ENCODE measurements at regions not wholly inside any gene's neighbourhood (a gene's known extent, or its start where the extent isn't known, plus 50 kb on each side); places are given as distances from the start of the nearest gene placed in this dataset.

- Histone ChIP-seq H3K4me3 (ENCODE audit: low read length, poor library complexity, severe bottlenecking) (no peak overlapping the region), H3K79me2 (ENCODE audit: insufficient read depth, low read length) (no peaks in the 10 kb centered on the region), H3F3A (ENCODE audit: low read depth) (no peaks in the 10 kb centered on the region), H3K9ac (ENCODE audit: low read depth, low read length, poor library complexity, severe bottlenecking) (no peak overlapping the region), H3K27me3 (ENCODE audit: insufficient read depth, low read length, poor library complexity, severe bottlenecking) (no peaks in the 10 kb centered on the region), H3K9me3 (ENCODE audit: insufficient read depth, low read depth, low read length) (no peaks in the 10 kb centered on the region), H4K20me1 (ENCODE audit: insufficient read depth, low read length, poor library complexity, severe bottlenecking) (no peaks in the 10 kb centered on the region), H3K4me1 (ENCODE audit: insufficient read depth, low read length, poor library complexity, severe bottlenecking) (no peaks in the 10 kb centered on the region), H3K9me2 (replicated peaks; ENCODE audit: low read depth, low read length) (no peaks in the 10 kb centered on the region), H2AFZ (ENCODE audit: low read length) (no peak overlapping the region), H3K4me2 (ENCODE audit: low read depth, low read length, poor library complexity, severe bottlenecking) (no peak overlapping the region), H3K36me3 (ENCODE audit: insufficient read depth, low read length) (no peaks in the 10 kb centered on the region)
- TF ChIP-seq CTCF (conservative IDR thresholded peaks at IDR 0.05; ENCODE audit: low read length) = no peak
- TF ChIP-seq EZH2phosphoT487 (IDR thresholded peaks at IDR 0.05; ENCODE audit: borderline replicate concordance) = no peak
Measured at GRCh38 chr3:36142746-36143145, 237.6 kb upstream of the STAC start.

- Histone ChIP-seq H3K27me3 (ENCODE audit: insufficient read depth, low read length, poor library complexity, severe bottlenecking) (no peaks in the 10 kb centered on the region), H3K9me3 (ENCODE audit: insufficient read depth, low read depth, low read length) (no peaks in the 10 kb centered on the region), H3K36me3 (ENCODE audit: insufficient read depth, low read length) (no peaks in the 10 kb centered on the region), H2AFZ (ENCODE audit: low read length) (no peak overlapping the region), H3K4me1 (ENCODE audit: insufficient read depth, low read length, poor library complexity, severe bottlenecking) (no peaks in the 10 kb centered on the region), H3K79me2 (ENCODE audit: insufficient read depth, low read length) (no peaks in the 10 kb centered on the region), H3K9me2 (replicated peaks; ENCODE audit: low read depth, low read length) (no peaks in the 10 kb centered on the region), H3K4me3 (ENCODE audit: low read length, poor library complexity, severe bottlenecking) (no peak overlapping the region), H3K9ac (ENCODE audit: low read depth, low read length, poor library complexity, severe bottlenecking) (no peak overlapping the region), H3K4me2 (ENCODE audit: low read depth, low read length, poor library complexity, severe bottlenecking) (no peak overlapping the region), H4K20me1 (ENCODE audit: insufficient read depth, low read length, poor library complexity, severe bottlenecking) (no peaks in the 10 kb centered on the region), H3F3A (ENCODE audit: low read depth) (no peaks in the 10 kb centered on the region)
- TF ChIP-seq EZH2phosphoT487 (IDR thresholded peaks at IDR 0.05; ENCODE audit: borderline replicate concordance) (no peak), CTCF (conservative IDR thresholded peaks at IDR 0.05; ENCODE audit: low read length) (no peak)
Measured at GRCh38 chr3:36146404-36146803, 233.9 kb upstream of the STAC start.

GRCh38 chr3:36147934-36148558 lies 232.3 kb upstream of the STAC start:
- no peak overlapping the region for H2AFZ ChIP-seq (ENCODE audit: low read length)
- H3K79me2 ChIP-seq (ENCODE audit: insufficient read depth, low read length) = no peaks in the 10 kb centered on the region
- no peak overlapping the region for H3K4me3 ChIP-seq (ENCODE audit: low read length, poor library complexity, severe bottlenecking)
- no peaks in the 10 kb centered on the region for H3F3A ChIP-seq (ENCODE audit: low read depth)
- no peaks in the 10 kb centered on the region for H3K9me2 ChIP-seq (replicated peaks; ENCODE audit: low read depth, low read length)
- H3K36me3 ChIP-seq (ENCODE audit: insufficient read depth, low read length) = no peaks in the 10 kb centered on the region
- no peaks in the 10 kb centered on the region for H3K4me1 ChIP-seq (ENCODE audit: insufficient read depth, low read length, poor library complexity, severe bottlenecking)
- H3K27me3 ChIP-seq (ENCODE audit: insufficient read depth, low read length, poor library complexity, severe bottlenecking) = no peaks in the 10 kb centered on the region
- H3K9me3 ChIP-seq (ENCODE audit: insufficient read depth, low read depth, low read length) = no peaks in the 10 kb centered on the region
- no peaks in the 10 kb centered on the region for H4K20me1 ChIP-seq (ENCODE audit: insufficient read depth, low read length, poor library complexity, severe bottlenecking)
- TF ChIP-seq EZH2phosphoT487 (IDR thresholded peaks at IDR 0.05; ENCODE audit: borderline replicate concordance) (no peak), CTCF (conservative IDR thresholded peaks at IDR 0.05; ENCODE audit: low read length) (no peak)
- H3K4me2 ChIP-seq (ENCODE audit: low read depth, low read length, poor library complexity, severe bottlenecking) = no peak overlapping the region
- no peak overlapping the region for H3K9ac ChIP-seq (ENCODE audit: low read depth, low read length, poor library complexity, severe bottlenecking)
